ENCODE measurements at regions not wholly inside any gene's neighbourhood (a gene's known extent, or its start where the extent isn't known, plus 50 kb on each side); places are given as distances from the start of the nearest gene placed in this dataset.

GRCh38 chr4:141430686-141431085 is 205.7 kb upstream of the IL15 start:
- in situ Hi-C loops (cut with HindIII; ENCODE audit: low pct_ligation_motif_present, low pct_unique_long_range_greater_than_20kb, low sequenced_read_pairs), result no loop called here
- DNase-seq, result no peak

- in situ Hi-C loops (cut with HindIII; ENCODE audit: low pct_ligation_motif_present, low pct_unique_long_range_greater_than_20kb, low sequenced_read_pairs), result no loop called here
- no peak for DNase-seq
Observed at GRCh38 chr4:141432000-141432712, 204.2 kb upstream of the IL15 start.

GRCh38 chr4:141435446-141436225 is 200.7 kb upstream of the IL15 start:
- DNase-seq, result no peak
- in situ Hi-C loops (cut with HindIII; ENCODE audit: low pct_ligation_motif_present, low pct_unique_long_range_greater_than_20kb, low sequenced_read_pairs), result no loop called here

GRCh38 chr4:141439223-141439622 is 197.2 kb upstream of the IL15 start:
- in situ Hi-C loops (cut with HindIII; ENCODE audit: low pct_ligation_motif_present, low pct_unique_long_range_greater_than_20kb, low sequenced_read_pairs), result no loop called here
- no peak for DNase-seq

- in situ Hi-C loops (cut with HindIII; ENCODE audit: low pct_ligation_motif_present, low pct_unique_long_range_greater_than_20kb, low sequenced_read_pairs), result no loop called here
- no peak for DNase-seq
Observed at GRCh38 chr4:141447761-141448160, 188.6 kb upstream of the IL15 start.

- in situ Hi-C loops (cut with HindIII; ENCODE audit: low pct_ligation_motif_present, low pct_unique_long_range_greater_than_20kb, low sequenced_read_pairs), result no loop called here
- DNase-seq, result no peak
Observed at GRCh38 chr4:141448490-141448889, 187.9 kb upstream of the IL15 start.

GRCh38 chr4:141449927-141450326 is 186.5 kb upstream of the IL15 start:
- DNase-seq, result no peak
- in situ Hi-C loops (cut with HindIII; ENCODE audit: low pct_ligation_motif_present, low pct_unique_long_range_greater_than_20kb, low sequenced_read_pairs), result no loop called here

GRCh38 chr4:141455651-141456050 is 180.7 kb upstream of the IL15 start:
- DNase-seq, result no peak
- in situ Hi-C loops (cut with HindIII; ENCODE audit: low pct_ligation_motif_present, low pct_unique_long_range_greater_than_20kb, low sequenced_read_pairs), result no loop called here

- no peak for DNase-seq
- in situ Hi-C loops (cut with HindIII; ENCODE audit: low pct_ligation_motif_present, low pct_unique_long_range_greater_than_20kb, low sequenced_read_pairs), result no loop called here
Observed at GRCh38 chr4:141457653-141458052, 178.7 kb upstream of the IL15 start.

GRCh38 chr4:141458501-141458900 is 177.9 kb upstream of the IL15 start:
- DNase-seq, result no peak
- in situ Hi-C loops (cut with HindIII; ENCODE audit: low pct_ligation_motif_present, low pct_unique_long_range_greater_than_20kb, low sequenced_read_pairs), result no loop called here

- in situ Hi-C loops (cut with HindIII; ENCODE audit: low pct_ligation_motif_present, low pct_unique_long_range_greater_than_20kb, low sequenced_read_pairs), result no loop called here
- DNase-seq, result no peak
Observed at GRCh38 chr4:141459020-141459419, 177.4 kb upstream of the IL15 start.

- in situ Hi-C loops (cut with HindIII; ENCODE audit: low pct_ligation_motif_present, low pct_unique_long_range_greater_than_20kb, low sequenced_read_pairs), result no loop called here
- DNase-seq, result no peak
Observed at GRCh38 chr4:141462361-141462760, 174.0 kb upstream of the IL15 start.

- DNase-seq, result no peak
Observed at GRCh38 chr4:141463678-141464077, 172.7 kb upstream of the IL15 start.

GRCh38 chr4:141464366-141464765 is 172.0 kb upstream of the IL15 start:
- in situ Hi-C loops (cut with HindIII; ENCODE audit: low pct_ligation_motif_present, low pct_unique_long_range_greater_than_20kb, low sequenced_read_pairs), result no loop called here
- no peak for DNase-seq

More at GRCh38 chr4:141463678-141464077, 172.7 kb upstream of the IL15 start:
- in situ Hi-C loops (cut with HindIII; ENCODE audit: low pct_ligation_motif_present, low pct_unique_long_range_greater_than_20kb, low sequenced_read_pairs), result no loop called here

GRCh38 chr4:141465171-141465570 is 171.2 kb upstream of the IL15 start:
- in situ Hi-C loops (cut with HindIII; ENCODE audit: low pct_ligation_motif_present, low pct_unique_long_range_greater_than_20kb, low sequenced_read_pairs), result no loop called here
- no peak for DNase-seq

GRCh38 chr4:141467225-141467624 is 169.2 kb upstream of the IL15 start:
- in situ Hi-C loops (cut with HindIII; ENCODE audit: low pct_ligation_motif_present, low pct_unique_long_range_greater_than_20kb, low sequenced_read_pairs), result no loop called here
- DNase-seq, result no peak

- in situ Hi-C loops (cut with HindIII; ENCODE audit: low pct_ligation_motif_present, low pct_unique_long_range_greater_than_20kb, low sequenced_read_pairs), result no loop called here
- DNase-seq, result no peak
Observed at GRCh38 chr4:141469392-141469791, 167.0 kb upstream of the IL15 start.

GRCh38 chr4:141473026-141473540 is 163.3 kb upstream of the IL15 start:
- in situ Hi-C loops (cut with HindIII; ENCODE audit: low pct_ligation_motif_present, low pct_unique_long_range_greater_than_20kb, low sequenced_read_pairs), result no loop called here
- no peak for DNase-seq

- in situ Hi-C loops (cut with HindIII; ENCODE audit: low pct_ligation_motif_present, low pct_unique_long_range_greater_than_20kb, low sequenced_read_pairs), result no loop called here
- no peak for DNase-seq
Observed at GRCh38 chr4:141473952-141474351, 162.4 kb upstream of the IL15 start.

- DNase-seq, result no peak
- in situ Hi-C loops (cut with HindIII; ENCODE audit: low pct_ligation_motif_present, low pct_unique_long_range_greater_than_20kb, low sequenced_read_pairs), result no loop called here
Observed at GRCh38 chr4:141480950-141481349, 155.4 kb upstream of the IL15 start.
